ENCODE measurements at regions not wholly inside any gene's neighbourhood (a gene's known extent, or its start where the extent isn't known, plus 50 kb on each side); places are given as distances from the start of the nearest gene placed in this dataset.

GRCh38 chr2:21428754-21429153, 305.0 kb downstream of the TDRD15 start:
- dilution Hi-C loops (cut with HindIII; ENCODE audit: low sequenced_read_pairs, unreplicated experiment) (no loop called here), intact Hi-C loops (cut with micrococcal nuclease) (no loop called here), in situ Hi-C loops (cut with MboI; ENCODE audit: low sequenced_read_pairs) (no loop called here)
- H3K4ac ChIP-seq (ENCODE audit: low read depth, low read length) = no peak overlapping the region
- H3K9me3 ChIP-seq (ENCODE audit: control insufficient read depth, insufficient read depth, low read length) = no peaks in the 10 kb centered on the region; the same call in 1 of the 2 replicates
- peaks cover 3% of the 10 kb centered on the region; the same call in 1 of the 2 replicates for H3K4me1 ChIP-seq (ENCODE audit: control insufficient read depth, insufficient read depth, low read length)
- no peak overlapping the region for H3K4me2 ChIP-seq (ENCODE audit: low read depth, low read length)
- no peak overlapping the region for H2AK9ac ChIP-seq (replicated peaks; ENCODE audit: low read depth, low read length, poor library complexity)
- H4K91ac ChIP-seq (ENCODE audit: insufficient read depth, low read depth, low read length) = no peak overlapping the region
- H3K14ac ChIP-seq (replicated peaks; ENCODE audit: low read depth, low read length) = no peak overlapping the region
- no peaks in the 10 kb centered on the region for H3K36me3 ChIP-seq (ENCODE audit: control insufficient read depth, insufficient read depth, low read length)
- H4K20me1 ChIP-seq (ENCODE audit: insufficient read depth, low read length) = no peaks in the 10 kb centered on the region
- TF ChIP-seq MAFK (IDR thresholded peaks at IDR 0.05; ENCODE audit: low read depth, low read length) (peak; percentile 49; the same call in 1 of the 2 replicates), RFX5 (IDR thresholded peaks at IDR 0.05; ENCODE audit: low read depth, low read length) (no peak)
- no peaks in the 10 kb centered on the region for H3K27me3 ChIP-seq (ENCODE audit: control insufficient read depth, insufficient read depth, low read length)
- no peak overlapping the region for H4K8ac ChIP-seq (ENCODE audit: low read depth in 2 of 2, low read length in 2 of 2)
- BruUV-seq (replicated peaks) = no TSS peak
- WGBS, 2 experiments (ENCODE audit: extremely low coverage in 2 of 2, insufficient read length in 1 of 2) = no CpG with 5 or more reads among the region's 1 CpG
- no peak overlapping the region for H2BK20ac ChIP-seq (ENCODE audit: low read depth, low read length)
- POLR2A ChIA-PET (ENCODE audit: unreplicated experiment) = no interaction called here
- ATAC-seq (ENCODE audit: low read depth) = no peak
- H3K27ac ChIP-seq (ENCODE audit: insufficient read depth, low read length) = no peak overlapping the region
- no peak overlapping the region for H3K4me3 ChIP-seq (ENCODE audit: insufficient read depth, low read depth, low read length)
- H3K9ac ChIP-seq (ENCODE audit: low read depth, low read length) = no peak overlapping the region
- peak overlapping the region; percentile 44; the same call in 1 of the 2 replicates for H3K18ac ChIP-seq (ENCODE audit: low read depth, low read length)
- no peak overlapping the region for H2AFZ ChIP-seq (replicated peaks; ENCODE audit: low read length, poor library complexity)
- no peak overlapping the region for H2BK120ac ChIP-seq (ENCODE audit: low read depth, low read length)
- no peak overlapping the region for H3K23ac ChIP-seq (ENCODE audit: low read depth, low read length)
- DNase-seq = no peak
- no peak overlapping the region for H3K56ac ChIP-seq (ENCODE audit: extremely low read depth, insufficient read depth, low read length)
- CTCF ChIA-PET = interaction anchor here (0.5 kb wide), 1 partner anchor 1197 kb away, joined by 4 read pairs; no protein-coding TSS in a partner anchor
- no peaks in the 10 kb centered on the region for H3K79me1 ChIP-seq (ENCODE audit: low read depth in 1 of 2, low read length in 2 of 2)
- no peak overlapping the region for H4K5ac ChIP-seq (ENCODE audit: low read depth, low read length)
- H3K9me1 ChIP-seq (ENCODE audit: insufficient read depth, low read length) = peaks cover 2% of the 10 kb centered on the region; the same call in 1 of the 2 replicates
- no peak overlapping the region for H2AK5ac ChIP-seq (ENCODE audit: low read depth, low read length)
- H2BK15ac ChIP-seq (ENCODE audit: low read depth, low read length) = no peak overlapping the region
- no peak overlapping the region for H2BK5ac ChIP-seq (ENCODE audit: low read depth, low read length, poor library complexity, severe bottlenecking)

Measured in IMR-90 (cell line).